ENCODE measurements at regions not wholly inside any gene's neighbourhood (a gene's known extent, or its start where the extent isn't known, plus 50 kb on each side); places are given as distances from the start of the nearest gene placed in this dataset.

GRCh38 chr16:5925850-5926249, 828.3 kb upstream of the EEF2KMT start:
- H3K27me3 Mint-ChIP-seq (ENCODE audit: insufficient read depth, low read depth, poor library complexity), result peaks cover 25% of the 10 kb centered on the region
- H3K4me3 ChIP-seq, result no peak overlapping the region
- peaks cover 6% of the 10 kb centered on the region; the same call in 1 of the 2 replicates for H3K27me3 ChIP-seq (ENCODE audit: insufficient read depth)
- no peak overlapping the region for H3K27ac Mint-ChIP-seq
- 0 out of 2 replicates have a peak, but pooled peaks cover 4% of the 10 kb centered on the region for H3K9me2 ChIP-seq (ENCODE audit: insufficient read depth)
- H3K27ac ChIP-seq (ENCODE audit: low read depth), result no peak overlapping the region
- H3F3A ChIP-seq (replicated peaks; ENCODE audit: low read depth), result no peaks in the 10 kb centered on the region
- no peaks in the 10 kb centered on the region for H3K36me3 ChIP-seq (ENCODE audit: insufficient read depth)
- peaks cover 5% of the 10 kb centered on the region; the same call in 2 of the 3 replicates for H3K36me3 Mint-ChIP-seq (ENCODE audit: low read depth)
- H2AFZ ChIP-seq, result no peak overlapping the region
- no peaks in the 10 kb centered on the region for H4K20me1 ChIP-seq (replicated peaks; ENCODE audit: insufficient read depth)
- H3K79me2 ChIP-seq (replicated peaks; ENCODE audit: insufficient read depth), result no peaks in the 10 kb centered on the region
- ATAC-seq (peak; percentile 67), DNase-seq (ENCODE audit: low spot score) (peak; percentile 41)
- H3K4me3 Mint-ChIP-seq, result no peak overlapping the region
- H3K4me1 Mint-ChIP-seq, result peaks cover 59% of the 10 kb centered on the region
- H3K4me1 ChIP-seq (ENCODE audit: insufficient read depth), result peaks cover 22% of the 10 kb centered on the region
- H3K9me3 Mint-ChIP-seq, result peaks cover 7% of the 10 kb centered on the region; the same call in 1 of the 3 replicates
- TF ChIP-seq NANOG (IDR thresholded peaks at IDR 0.05; ENCODE audit: borderline replicate concordance) (peak; percentile 77), STAT1 (IDR thresholded peaks at IDR 0.05; ENCODE audit: unreplicated experiment) (no peak), ZNF462 (CRISPR knock-in tag; IDR thresholded peaks at IDR 0.05) (peak; percentile 88)
- TF ChIP-seq, protein P1, sequence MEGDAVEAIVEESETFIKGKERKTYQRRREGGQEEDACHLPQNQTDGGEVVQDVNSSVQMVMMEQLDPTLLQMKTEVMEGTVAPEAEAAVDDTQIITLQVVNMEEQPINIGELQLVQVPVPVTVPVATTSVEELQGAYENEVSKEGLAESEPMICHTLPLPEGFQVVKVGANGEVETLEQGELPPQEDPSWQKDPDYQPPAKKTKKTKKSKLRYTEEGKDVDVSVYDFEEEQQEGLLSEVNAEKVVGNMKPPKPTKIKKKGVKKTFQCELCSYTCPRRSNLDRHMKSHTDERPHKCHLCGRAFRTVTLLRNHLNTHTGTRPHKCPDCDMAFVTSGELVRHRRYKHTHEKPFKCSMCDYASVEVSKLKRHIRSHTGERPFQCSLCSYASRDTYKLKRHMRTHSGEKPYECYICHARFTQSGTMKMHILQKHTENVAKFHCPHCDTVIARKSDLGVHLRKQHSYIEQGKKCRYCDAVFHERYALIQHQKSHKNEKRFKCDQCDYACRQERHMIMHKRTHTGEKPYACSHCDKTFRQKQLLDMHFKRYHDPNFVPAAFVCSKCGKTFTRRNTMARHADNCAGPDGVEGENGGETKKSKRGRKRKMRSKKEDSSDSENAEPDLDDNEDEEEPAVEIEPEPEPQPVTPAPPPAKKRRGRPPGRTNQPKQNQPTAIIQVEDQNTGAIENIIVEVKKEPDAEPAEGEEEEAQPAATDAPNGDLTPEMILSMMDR (conservative IDR thresholded peaks at IDR 0.05; ENCODE audit: low read depth in 2 of 2), result no peak
- peak overlapping the region; percentile 53 for H3K4me2 ChIP-seq
